ENCODE measurements at regions not wholly inside any gene's neighbourhood (a gene's known extent, or its start where the extent isn't known, plus 50 kb on each side); places are given as distances from the start of the nearest gene placed in this dataset.
"Not testable (repeated sequence)": the region's sequence is repeated elsewhere in the genome, so short reads cannot be mapped to it uniquely, and the experiment has no call there.

DNA sequence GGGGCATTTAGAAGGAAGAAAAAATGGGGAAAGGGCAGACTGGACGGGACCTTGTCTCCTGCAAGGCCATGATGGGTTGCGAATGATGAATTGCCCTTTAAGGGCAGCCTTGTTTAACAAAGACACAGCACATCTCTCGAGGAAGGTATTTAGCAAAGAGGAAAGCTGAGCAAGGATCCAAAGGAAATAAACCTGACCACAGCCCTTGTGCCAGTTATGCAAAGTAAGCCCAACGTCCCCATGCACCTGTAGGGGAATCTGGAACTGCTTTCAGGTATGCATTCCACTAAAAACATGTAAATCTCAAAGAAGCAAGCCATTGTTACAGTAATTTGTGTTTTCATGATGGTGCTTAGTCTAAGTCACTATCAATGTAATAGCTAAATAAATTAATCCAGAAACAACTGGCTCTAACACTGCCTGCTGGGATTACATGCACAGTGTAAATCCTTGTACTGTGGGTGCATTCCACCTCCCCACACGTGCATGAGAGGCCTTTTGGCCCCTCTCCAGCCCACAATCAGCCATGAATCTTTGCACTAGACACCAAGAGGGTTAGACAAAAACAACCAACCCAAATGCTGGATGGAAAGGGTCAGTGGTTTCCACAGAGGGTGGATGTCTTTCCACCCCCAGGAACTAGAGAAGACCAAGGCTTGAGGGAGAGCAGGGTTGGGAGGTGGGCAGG lies 228.8 kb upstream of the KAZN start:
- no peak for DNase-seq (ENCODE audit: low read depth in 3 of 3, low spot score in 2 of 3)

DNA sequence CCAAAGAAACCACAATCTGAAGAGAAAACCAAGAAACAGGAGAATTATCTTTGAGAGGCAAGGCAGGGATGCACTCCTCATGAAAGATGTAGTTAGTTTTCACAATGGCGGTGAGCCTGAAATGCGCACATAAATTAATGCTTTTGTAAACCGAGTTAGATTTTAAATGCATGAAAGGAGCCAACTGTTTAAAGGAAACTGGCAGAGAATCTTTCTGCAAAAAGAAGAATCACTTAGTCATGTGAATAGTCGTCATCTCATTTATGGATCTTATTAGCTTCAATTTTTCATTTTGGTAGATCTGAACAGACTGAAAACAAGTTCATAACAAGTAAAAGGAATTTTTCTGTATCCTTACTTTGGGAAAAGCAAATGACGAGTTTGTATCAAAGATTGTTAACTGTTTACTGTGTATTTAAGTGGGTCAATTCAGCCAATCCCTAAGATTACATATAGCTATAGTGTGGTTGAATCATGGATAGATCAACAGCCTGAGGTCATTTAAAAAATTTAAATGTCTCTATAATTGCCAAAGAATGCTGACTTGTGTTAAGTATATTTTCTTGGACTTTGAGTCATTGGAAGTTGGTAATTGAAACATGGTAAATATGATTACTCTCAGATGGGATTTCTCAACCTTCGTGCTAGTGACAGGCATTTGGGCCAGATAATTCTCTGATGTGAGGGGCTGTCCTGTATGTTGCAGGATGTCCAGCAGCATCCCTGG lies 226.6 kb upstream of the KAZN start:
- DNase-seq (ENCODE audit: low read depth in 3 of 3, low spot score in 2 of 3), result no peak

DNA sequence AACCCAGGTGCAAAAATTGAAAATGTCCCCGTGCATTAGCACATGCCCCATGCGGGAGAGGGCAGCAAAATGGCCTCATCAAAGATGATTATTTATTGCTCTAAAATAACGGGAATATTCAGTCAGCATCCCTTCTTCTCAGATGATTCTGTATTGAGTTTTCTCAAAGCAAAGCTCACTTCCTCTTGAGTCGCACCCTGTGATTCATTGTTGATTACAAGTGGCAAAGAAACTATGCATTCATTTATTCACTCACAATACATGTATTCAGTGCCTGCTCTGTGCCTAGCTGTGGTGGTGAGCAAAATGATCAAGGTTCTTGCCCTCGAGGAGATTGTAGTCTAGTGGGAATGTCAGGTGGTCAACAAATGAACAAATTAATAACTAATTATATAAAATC lies 226.0 kb upstream of the KAZN start:
- no peak for DNase-seq (ENCODE audit: low read depth in 3 of 3, low spot score in 2 of 3)

DNA sequence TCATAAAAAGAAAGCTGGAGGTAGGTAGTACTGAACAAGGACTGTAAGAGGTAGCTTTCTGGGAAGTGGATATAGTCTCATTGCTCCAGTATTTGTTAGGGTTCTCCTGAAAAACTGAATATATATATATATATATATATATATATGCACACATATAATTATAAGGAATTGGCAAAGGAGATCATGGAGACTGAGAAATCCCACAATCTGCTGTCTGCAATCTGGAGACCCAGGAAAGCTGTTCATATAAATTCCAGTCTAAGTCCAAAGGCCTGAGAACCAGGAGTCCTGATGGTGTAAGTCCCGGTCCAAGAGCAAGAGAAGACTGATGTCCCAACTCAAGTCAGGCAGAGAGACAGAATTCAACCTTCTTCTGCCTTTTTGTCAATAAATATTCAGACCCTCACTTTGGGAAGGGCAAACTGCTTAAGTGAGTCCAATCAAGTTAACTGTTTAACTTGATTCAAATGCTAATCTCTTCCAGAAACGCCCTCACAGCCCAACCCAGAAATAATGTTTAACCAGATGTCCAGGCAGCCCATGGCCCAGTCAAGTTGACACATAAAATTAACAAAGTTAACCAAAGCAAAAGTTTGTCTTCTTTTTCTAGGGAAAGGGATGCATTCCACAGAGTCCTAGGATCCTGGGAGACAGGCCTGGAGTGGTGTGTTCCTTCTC lies 225.3 kb upstream of the KAZN start:
- no peak for DNase-seq (ENCODE audit: low read depth in 3 of 3, low spot score in 2 of 3)

DNA sequence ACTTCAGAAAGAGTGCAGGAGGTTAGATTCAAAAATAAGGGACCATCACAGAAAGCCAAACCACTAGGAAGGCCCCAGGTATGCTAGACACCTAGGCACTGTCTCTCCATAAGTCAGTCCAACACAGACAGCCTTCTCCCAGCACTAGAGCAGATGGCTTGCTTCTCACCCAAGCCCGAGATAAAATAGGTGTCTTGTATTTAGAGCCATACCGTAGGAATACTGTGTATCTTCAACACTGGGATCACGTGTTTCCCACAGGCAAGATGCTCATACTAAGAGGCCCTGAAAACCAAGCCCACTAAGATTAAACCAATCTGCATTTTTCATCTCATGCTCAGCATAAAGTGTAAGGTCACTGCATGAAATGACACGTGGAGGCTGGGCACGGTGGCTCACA lies 223.3 kb upstream of the KAZN start:
- no peak for DNase-seq (ENCODE audit: low read depth in 3 of 3, low spot score in 2 of 3)

DNA sequence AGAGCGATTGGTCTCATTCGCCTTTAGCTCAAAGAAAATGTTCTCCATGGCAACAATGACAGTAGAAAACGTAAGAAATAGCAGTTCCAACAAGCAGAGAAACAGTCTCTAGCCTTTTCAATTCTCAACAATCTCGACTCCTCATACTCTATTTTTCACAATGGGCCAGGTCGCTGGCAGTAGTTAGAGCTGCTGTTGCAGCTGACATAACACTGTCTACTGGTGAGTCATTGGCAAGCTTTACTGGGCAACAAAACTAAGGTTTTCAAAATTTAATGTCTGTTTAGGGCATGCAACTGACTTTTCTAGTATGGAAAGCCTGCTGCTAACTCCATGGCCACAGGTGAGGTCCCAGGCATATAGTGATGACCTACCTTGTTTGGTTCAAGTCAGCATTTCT lies 221.1 kb upstream of the KAZN start:
- DNase-seq (ENCODE audit: low read depth in 3 of 3, low spot score in 2 of 3), result no peak

DNA sequence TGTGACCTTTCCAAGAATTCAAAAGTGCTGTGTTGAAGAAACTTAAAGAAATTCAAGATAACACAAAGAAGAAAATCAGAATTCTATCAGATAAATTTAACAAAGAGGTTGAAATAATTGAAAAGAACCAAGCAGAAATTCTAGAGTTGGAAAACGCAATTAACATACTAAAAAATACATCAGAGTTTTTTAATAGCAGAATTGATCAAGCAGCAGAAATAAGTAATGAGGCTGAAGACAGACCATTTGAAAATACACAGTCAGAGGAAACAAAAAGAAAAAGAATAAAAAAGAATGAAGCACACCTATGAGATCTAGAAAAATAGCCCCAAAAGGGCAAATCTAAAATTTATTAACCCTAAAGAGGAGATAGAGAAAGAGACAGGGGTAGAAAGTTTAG lies 218.1 kb upstream of the KAZN start:
- DNase-seq (ENCODE audit: low read depth in 3 of 3, low spot score in 2 of 3), result no peak

DNA sequence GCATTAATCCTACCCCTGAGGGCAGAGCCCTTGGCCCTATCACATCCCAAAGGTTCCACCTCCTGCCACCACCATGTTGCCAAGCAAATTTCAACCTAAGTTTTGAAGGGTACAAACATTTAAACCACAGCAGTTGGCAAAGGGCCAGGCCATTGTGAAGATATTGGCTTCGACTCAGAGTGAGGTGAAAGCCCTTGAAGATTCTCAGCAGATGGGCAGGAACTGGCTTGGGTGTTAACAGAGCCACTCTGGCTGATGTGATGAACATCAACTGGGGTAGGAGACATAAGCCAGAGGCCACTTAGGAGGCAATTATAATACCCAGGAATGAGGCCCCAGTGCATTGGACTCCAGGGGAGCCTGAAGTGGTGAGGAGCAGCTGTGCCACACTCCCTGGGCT lies 207.7 kb upstream of the KAZN start:
- no peak for DNase-seq (ENCODE audit: low read depth in 3 of 3, low spot score in 2 of 3)

DNA sequence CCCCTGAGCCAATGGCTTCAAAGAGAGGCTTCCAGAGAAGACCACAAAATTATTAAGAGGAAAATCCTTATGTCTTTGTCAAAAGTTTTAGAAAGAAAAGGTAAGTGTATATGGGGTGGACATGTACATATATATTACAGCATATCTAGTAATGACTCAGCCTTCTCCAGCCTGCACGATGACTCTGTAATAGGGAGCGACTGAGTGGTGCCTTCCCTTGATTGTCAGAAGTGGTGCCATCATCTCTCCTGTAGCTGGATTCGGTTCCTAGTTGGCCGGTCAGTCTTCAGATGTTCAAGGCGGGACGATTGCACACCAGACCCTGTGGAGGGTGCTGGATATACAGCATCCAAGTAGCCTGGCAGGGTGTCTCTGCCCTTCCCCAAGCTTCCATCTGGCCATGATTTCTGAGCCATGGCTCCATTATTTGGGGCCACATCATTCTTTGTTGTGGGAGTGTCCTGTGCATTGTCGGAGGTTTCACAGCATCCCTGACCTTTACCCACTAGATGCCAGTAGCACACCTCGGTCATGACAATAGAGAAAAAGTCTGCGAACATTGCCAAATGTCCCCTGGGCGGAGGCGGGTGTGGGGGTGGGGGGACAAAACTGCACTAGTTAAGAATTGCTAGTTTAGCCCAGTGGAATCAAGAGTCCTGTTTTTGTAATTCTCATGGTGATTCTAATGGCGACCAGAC lies 206.2 kb upstream of the KAZN start:
- DNase-seq (ENCODE audit: low read depth in 3 of 3, low spot score in 2 of 3), result no peak

DNA sequence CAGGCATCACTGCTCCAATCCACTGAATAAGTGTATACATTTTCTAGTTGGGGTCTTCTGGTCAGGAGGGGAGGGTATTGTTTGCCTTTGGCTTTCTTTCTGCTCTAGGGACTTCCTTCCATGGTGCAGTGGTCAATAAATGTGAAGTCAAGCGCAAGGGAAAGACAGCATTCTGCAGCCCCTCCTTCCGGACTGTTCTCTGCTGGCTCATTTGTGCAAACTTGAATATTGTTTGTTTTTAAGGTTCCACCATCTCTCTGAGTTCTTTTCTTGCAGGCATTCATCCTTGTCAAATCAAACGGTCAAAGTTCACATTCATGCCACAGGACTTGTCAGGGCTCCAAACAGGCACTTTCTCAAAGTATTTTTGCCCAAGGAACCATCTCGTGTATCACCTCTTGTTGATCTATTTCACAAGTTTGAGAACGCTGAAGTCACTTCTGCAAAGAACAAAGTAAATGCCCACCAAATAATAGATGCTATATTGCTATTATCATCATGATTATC lies 205.6 kb upstream of the KAZN start:
- no peak for DNase-seq (ENCODE audit: low read depth in 3 of 3, low spot score in 2 of 3)

DNA sequence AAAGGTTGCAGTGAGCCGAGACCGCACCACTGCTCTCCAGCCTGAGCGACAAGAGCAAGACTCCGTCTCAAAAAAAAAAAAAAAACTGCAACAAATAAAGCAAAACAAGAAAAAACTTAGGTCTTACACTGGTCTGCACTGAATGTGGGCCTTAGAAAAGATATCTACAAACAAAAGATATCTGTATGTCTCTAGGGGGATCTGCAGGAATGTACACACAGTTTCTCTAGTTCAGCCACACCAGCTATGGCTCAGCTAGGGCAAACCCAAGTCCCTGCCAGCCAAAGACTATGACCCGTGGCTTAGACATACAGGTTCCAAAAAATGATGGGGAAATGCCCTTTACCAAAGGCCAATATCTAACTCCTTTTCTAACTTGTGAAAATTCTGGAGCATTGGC lies 202.4 kb upstream of the KAZN start:
- DNase-seq (ENCODE audit: low read depth in 3 of 3, low spot score in 2 of 3), result no peak

DNA sequence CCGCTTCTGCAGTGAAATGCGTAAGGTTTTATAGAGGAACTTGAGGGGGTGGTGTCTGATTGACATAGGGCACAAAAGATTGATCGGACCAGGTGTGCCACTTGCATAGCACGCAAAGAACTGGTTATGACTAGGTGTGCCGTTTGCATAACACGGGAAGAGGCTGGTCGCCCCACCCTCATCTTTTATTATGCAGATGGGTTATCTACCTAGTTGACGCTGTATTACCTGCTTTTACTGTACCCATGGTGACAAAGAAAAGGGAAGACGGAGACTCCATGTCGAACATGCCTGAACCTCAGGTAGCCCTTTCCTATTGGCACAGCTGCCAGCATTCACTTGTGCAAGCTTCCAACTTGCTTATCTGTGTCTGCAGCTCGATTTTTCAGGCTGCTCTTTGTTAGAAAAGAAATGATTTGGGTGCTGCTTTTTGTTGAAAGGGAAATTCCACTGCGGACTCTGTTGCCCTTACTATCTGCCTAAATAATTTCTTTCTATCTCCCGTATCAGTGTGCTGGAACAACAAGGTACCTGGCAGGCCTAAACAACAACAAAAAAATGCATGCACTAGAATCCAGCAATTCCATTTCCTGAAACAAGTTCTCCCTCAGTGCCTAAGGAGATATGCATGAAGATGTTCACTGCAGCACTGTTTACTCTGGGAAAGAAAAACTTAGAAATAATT lies 194.4 kb upstream of the KAZN start:
- no peak for DNase-seq (ENCODE audit: low read depth in 3 of 3, low spot score in 2 of 3)

DNA sequence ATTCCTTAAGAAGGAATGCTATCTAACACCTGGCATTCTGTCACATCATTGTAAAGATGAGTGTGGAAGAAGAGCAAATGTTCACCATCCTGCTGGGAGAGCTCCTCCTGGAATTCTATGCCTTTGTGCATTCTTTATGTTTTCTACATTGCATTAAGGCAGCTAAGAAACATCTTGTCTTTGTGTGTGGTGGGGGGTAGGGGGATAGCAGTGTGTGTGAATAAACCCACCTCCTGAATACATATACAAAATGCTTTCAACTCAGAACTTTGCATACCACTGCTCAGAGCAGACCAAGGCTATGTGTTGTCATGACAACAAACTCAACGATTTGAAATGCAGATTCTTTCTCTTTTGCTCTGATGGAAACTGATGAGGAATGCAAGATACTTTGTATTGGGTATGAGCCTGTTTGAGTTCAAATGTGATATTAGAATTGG lies 193.6 kb upstream of the KAZN start:
- DNase-seq (ENCODE audit: low read depth in 3 of 3, low spot score in 2 of 3), result no peak

DNA sequence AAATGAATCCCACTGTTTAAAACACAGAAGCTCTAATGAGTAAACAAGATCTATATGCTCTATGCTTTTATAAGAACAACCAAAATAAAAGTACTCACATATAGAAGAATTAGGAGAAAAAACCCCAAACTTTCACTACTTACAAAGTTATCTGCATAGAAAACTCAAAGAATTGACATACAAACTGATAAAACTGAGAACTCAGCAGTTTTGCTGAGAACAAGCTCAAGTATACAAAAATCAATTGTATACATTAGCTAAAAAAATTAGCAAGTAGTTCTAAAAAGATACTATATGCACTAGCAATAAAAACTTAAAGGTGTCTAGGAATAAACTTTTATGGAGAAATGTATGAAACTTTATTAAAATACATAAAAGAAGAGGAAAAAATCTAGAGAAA lies 186.2 kb upstream of the KAZN start:
- DNase-seq (ENCODE audit: low read depth in 3 of 3, low spot score in 2 of 3), result no peak

DNA sequence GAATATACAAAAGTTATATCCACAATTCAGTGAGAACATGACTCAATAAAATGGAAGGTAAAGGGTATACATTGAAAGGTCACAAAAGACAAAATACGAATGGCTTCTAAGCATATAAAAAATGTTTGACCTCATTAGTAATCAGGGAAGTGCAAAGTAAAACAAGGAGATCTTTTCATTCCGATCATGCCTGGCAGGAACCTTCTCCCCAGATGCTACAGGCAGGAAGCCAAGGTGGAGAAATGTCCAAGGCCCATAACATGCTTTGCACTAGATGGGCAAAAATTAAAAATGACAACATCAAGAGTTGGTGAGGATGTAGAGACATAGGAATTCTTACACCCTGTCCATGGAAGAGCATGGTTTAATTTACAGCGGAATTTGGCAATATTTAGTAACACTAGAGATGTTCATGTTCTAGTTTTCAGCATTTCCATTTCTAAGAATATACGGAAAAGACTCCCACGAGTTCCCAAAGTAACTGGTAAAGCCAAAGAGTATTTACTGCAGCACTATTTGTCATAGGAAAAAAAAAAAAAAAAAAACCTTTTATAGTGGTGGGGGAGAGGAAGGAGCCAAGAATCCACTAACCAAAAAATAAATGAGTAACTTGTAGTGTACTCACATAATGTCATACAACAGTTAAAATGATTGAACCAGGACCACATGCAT lies 184.5 kb upstream of the KAZN start:
- DNase-seq (ENCODE audit: low read depth in 3 of 3, low spot score in 2 of 3), result no peak

DNA sequence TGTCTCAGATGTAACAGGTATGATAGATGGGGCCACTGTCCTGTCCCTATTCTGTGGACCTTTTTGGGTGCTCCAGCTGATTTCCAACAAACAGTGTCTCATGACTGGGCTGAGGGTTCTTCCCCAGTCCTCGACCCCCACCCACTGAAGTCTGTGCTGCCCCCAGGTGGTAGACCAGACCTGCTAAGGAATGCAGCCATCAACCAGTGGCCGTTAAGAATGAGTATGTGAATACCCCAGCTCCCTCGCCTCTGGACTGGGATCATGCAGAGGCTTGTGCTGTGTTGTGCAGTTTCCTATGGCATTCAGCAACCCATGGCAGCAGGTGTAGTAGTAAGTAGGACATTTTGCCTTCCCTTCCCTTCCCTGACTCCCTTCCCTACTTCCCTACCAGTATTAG lies 183.1 kb upstream of the KAZN start:
- no peak for DNase-seq (ENCODE audit: low read depth in 3 of 3, low spot score in 2 of 3)

DNA sequence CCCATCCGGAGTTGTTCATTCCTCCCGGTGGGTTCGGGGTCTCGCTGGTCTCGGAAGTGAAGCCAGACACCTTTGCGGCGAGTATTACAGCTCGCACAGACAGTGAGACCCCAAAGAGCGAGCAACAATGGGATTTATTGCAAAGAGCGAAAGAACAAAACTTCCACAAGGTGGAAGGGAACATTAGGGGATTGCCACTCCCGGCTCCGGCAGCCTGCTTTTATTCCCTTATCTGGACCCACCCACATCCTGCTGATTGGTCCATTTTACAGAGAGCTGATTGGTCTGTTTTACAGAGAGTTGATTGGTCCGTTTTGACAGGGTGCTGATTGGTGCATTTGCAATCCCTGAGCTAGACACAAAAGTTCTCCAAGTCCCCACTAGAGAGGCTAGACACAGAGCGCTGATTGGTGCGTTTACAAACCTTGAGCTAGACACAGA lies 178.7 kb upstream of the KAZN start:
- not testable (repeated sequence) for DNase-seq (ENCODE audit: low read depth in 3 of 3, low spot score in 2 of 3)

DNA sequence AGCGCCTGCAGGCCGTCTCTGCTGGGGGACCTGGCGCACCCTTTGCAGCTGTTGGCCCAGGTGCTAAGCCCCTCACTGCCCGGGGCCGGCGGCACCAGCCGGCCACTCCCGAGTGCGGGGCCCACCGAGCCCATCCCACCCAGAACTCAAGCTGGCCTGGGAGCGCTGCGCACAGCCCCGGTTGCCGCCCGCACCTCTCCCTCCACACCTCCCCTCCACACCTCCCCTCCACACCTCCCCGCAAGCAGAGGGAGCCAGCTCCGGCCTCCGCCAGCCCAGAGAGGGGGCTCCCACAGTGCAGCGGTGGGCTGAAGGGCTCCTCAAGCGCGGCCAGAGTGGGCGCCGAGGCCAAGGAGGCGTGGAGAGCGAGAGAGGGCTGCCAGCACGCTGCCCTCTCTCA lies 177.8 kb upstream of the KAZN start:
- no peak for DNase-seq (ENCODE audit: low read depth in 3 of 3, low spot score in 2 of 3)

DNA sequence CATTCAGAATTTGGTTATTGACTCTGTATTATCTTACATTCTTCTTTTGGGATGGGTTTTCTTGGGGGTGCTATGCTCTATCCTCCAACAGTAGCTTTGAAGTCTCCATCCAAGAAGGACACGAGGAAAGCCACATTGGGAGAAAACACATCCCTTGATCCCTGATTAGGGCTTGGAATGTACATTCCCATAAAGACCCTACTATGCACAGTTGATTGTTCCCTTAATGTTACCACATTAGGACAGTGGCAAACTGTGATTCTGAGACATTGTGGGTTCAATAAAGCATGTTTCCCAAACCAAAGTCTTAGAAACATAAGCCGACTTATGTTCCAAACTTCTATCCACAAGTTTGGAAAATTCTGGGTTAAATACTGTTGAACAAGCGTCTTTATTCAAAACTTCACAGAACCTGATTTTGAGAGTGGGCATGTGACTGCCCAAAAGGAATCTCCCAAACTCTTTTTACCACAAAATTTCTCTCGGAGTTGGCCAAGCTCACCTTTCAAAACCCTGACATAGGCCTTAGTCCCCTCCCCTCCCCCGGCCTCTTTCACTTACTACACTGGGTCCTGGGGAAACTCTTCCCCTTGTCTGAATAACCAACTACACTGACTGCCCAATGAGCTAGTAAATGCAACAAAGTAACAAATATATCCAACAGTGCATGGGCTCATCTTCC lies 177.0 kb upstream of the KAZN start:
- DNase-seq (ENCODE audit: low read depth in 3 of 3, low spot score in 2 of 3), result no peak
